ENCODE measurements at regions not wholly inside any gene's neighbourhood (a gene's known extent, or its start where the extent isn't known, plus 50 kb on each side); places are given as distances from the start of the nearest gene placed in this dataset.

DNA sequence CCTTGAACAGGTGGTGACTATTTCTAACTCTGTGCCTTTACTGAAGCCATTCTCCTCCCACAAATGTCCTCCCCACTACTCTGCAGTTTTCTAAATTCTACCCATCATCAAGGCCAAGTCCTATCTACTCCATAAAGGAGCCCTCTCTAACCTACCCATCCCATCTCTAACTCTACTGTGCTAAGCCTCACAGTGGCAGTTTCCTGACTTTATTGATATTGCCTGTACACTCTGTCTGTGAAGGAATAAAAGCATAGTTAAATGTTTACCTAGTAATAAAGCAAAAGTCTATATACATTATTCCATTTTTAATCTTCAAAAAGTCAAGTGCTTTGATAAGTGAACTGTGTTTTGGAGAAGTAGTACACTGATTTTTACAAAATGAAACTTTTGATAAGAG is 178.4 kb upstream of the HMCN1 start:
- no peaks in the 10 kb centered on the region for H3K27me3 ChIP-seq
- DNase-seq, result no peak
- H3K9me3 ChIP-seq, result peaks cover 0 to 4% (median 0%) of the 10 kb centered on the region in 12 donors
- TF ChIP-seq, protein P1, sequence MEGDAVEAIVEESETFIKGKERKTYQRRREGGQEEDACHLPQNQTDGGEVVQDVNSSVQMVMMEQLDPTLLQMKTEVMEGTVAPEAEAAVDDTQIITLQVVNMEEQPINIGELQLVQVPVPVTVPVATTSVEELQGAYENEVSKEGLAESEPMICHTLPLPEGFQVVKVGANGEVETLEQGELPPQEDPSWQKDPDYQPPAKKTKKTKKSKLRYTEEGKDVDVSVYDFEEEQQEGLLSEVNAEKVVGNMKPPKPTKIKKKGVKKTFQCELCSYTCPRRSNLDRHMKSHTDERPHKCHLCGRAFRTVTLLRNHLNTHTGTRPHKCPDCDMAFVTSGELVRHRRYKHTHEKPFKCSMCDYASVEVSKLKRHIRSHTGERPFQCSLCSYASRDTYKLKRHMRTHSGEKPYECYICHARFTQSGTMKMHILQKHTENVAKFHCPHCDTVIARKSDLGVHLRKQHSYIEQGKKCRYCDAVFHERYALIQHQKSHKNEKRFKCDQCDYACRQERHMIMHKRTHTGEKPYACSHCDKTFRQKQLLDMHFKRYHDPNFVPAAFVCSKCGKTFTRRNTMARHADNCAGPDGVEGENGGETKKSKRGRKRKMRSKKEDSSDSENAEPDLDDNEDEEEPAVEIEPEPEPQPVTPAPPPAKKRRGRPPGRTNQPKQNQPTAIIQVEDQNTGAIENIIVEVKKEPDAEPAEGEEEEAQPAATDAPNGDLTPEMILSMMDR (IDR thresholded peaks at IDR 0.05), result no peak
- no peak for TF ChIP-seq POLR2A (IDR thresholded peaks at IDR 0.05)
- peaks cover 0 to 24% (median 1%) of the 10 kb centered on the region in 12 donors for H3K4me1 ChIP-seq
- ATAC-seq, result no peak
- H3K27ac ChIP-seq, result no peak overlapping the region
- no peaks in the 10 kb centered on the region for H3K36me3 ChIP-seq
- H3K4me3 ChIP-seq, result no peak overlapping the region
- intact Hi-C loops (cut with DNase I), result no loop called here

DNA sequence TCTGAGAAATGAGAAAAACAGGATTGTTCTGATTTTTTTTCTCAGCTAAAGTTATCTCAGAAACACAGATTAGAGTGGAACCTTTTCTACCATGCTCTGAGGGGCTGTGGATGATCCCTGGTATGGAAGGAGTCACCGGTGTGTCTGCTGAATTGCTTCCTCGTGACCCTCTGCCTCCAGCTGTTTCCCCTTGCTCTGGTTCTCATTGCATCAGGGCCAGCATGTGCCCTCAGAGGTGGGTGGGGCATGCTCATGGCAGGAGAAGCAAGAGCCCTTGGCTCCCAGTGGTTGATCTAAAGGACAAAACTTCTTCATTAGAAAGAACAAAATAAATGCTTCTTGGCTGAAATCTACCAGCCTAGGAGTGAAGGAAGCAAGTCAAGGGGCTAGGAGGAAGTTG is 183.2 kb upstream of the HMCN1 start:
- 46 to 68% (median 60%) methylated on average over 2 of the region's 2 CpGs for WGBS, 4 donors
- ATAC-seq (peak in 1 of 4 donors; percentile 39), DNase-seq (peak in 2 of 5 donors; percentile 39 to 46)
- H3K27me3 ChIP-seq, result no peaks in the 10 kb centered on the region
- TF ChIP-seq POLR2A (IDR thresholded peaks at IDR 0.05), result no peak
- TF ChIP-seq, protein P1 (IDR thresholded peaks at IDR 0.05), result no peak
- H3K4me1 ChIP-seq, result peaks cover 0 to 7% (median 0%) of the 10 kb centered on the region in 12 donors
- intact Hi-C loops (cut with DNase I), result no loop called here
- H3K27ac ChIP-seq, result no peak overlapping the region
- H3K4me3 ChIP-seq, result no peak overlapping the region
- no peaks in the 10 kb centered on the region for H3K36me3 ChIP-seq
- peaks cover 0 to 4% (median 0%) of the 10 kb centered on the region in 12 donors for H3K9me3 ChIP-seq

DNA sequence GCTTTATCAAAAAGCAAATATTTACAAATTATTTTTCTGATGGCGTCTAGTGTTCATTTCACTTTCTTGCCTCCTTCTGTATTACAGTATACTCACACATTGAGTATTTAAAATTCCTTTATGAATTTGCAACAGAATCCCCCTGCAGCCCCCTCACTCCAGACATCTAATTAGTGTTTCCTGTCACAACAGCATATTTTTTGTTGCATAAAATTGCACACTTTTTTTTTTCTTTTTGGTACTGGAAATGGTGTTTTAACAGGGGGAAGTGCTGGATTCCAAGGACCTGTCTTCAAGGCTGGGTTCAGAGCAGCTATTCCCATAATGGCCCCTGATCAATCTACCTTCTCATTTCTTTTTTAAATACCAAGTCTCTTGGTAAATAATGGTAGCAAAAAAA is 184.3 kb upstream of the HMCN1 start:
- WGBS, 4 donors, result 80 to 95% (median 85%) methylated on average over 1 of the region's 1 CpG
- no peak for DNase-seq
- H3K36me3 ChIP-seq, result no peaks in the 10 kb centered on the region
- intact Hi-C loops (cut with DNase I), result loop anchor here in 1 of 10 donors (10.0 kb wide), 1 partner anchor 205 kb away; no protein-coding TSS in a partner anchor
- H3K27me3 ChIP-seq, result no peaks in the 10 kb centered on the region
- peaks cover 0 to 7% (median 0%) of the 10 kb centered on the region in 12 donors for H3K4me1 ChIP-seq
- no peak for TF ChIP-seq POLR2A (IDR thresholded peaks at IDR 0.05)
- TF ChIP-seq, protein P1 (IDR thresholded peaks at IDR 0.05), result no peak
- H3K27ac ChIP-seq, result no peak overlapping the region
- no peak for ATAC-seq
- H3K4me3 ChIP-seq, result no peak overlapping the region
- H3K9me3 ChIP-seq, result peaks cover 0 to 4% (median 0%) of the 10 kb centered on the region in 12 donors

DNA sequence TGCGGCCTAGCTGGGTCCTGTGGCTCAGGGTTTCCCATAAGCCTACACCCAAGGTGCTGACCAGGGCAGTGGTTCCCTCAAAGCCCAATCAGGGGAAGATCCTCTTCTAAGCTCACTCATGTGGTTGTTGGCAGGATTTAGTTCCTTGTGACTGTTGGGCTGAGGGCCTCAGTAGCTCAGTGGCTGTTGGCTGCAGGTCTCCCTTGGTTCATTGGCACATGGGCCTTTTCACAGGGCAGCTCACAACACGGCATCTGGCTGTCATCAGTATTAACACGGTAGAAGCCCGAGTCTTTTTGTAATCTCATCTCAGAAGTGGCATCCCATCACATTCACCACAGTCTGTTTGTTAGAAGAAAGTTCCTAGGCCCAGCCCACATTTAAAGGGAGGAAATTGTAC is 188.2 kb upstream of the HMCN1 start:
- H3K27ac ChIP-seq, result no peak overlapping the region
- no peak for TF ChIP-seq POLR2A (IDR thresholded peaks at IDR 0.05)
- TF ChIP-seq, protein P1 (IDR thresholded peaks at IDR 0.05), result no peak
- ATAC-seq (no peak), DNase-seq (no peak)
- 55 to 78% (median 65%) methylated on average over 4 of the region's 4 CpGs for WGBS, 4 donors
- no peaks in the 10 kb centered on the region for H3K36me3 ChIP-seq
- peaks cover 0 to 3% (median 0%) of the 10 kb centered on the region in 12 donors for H3K4me1 ChIP-seq
- H3K4me3 ChIP-seq, result no peak overlapping the region
- intact Hi-C loops (cut with DNase I), result loop anchor here in 1 of 10 donors (10.0 kb wide), 1 partner anchor 201 kb away; no protein-coding TSS in a partner anchor
- H3K27me3 ChIP-seq, result no peaks in the 10 kb centered on the region
- H3K9me3 ChIP-seq, result no peaks in the 10 kb centered on the region
